Keratinocyte (primary cell): ENCODE measurements at regions not wholly inside any gene's neighbourhood (a gene's known extent, or its start where the extent isn't known, plus 50 kb on each side); places are given as distances from the start of the nearest gene placed in this dataset.

ENCODE experiments used
- DNase-seq: peaks from one replicate; pipeline ENCODE4 v3.0.0-alpha.2; 2011; ENCODE audit warnings: low read depth, missing footprints, low spot score
- FAIRE-seq: peaks from 2 replicates; lab custom pipeline; 2011; peaks lifted over from hg19 to GRCh38; lab: Jason Lieb, UNC
- H2AFZ ChIP-seq: 2 replicates; pipeline ENCODE4 v1.6.0; 2012; ENCODE audit warnings: low read length, control low read depth, inconsistent platforms; ENCODE audit not compliant: control insufficient read depth
- H3K27ac ChIP-seq: 2 replicates; pipeline ENCODE4 v1.5.1; 2011; ENCODE audit warnings: low read length; ENCODE audit not compliant: control insufficient read depth, insufficient read depth
- H3K27me3 ChIP-seq: 3 replicates; pipeline ENCODE4 v1.6.0; 2011; ENCODE audit warnings: low read length; ENCODE audit not compliant: control insufficient read depth, insufficient read depth; ENCODE audit errors: extremely low read depth
- H3K36me3 ChIP-seq, 2 experiments: 2 replicates in 1 of 2; 3 replicates in 1 of 2; pipeline ENCODE4 v1.5.1; 2011; ENCODE audit warnings: low read length in 2 of 2, mild to moderate bottlenecking in 1 of 2; ENCODE audit not compliant: control insufficient read depth in 2 of 2, insufficient read depth in 2 of 2; ENCODE audit errors: extremely low read depth in 1 of 2
- H3K4me1 ChIP-seq: 3 replicates; pipeline ENCODE4 v1.5.1; 2011; ENCODE audit warnings: low read length; ENCODE audit not compliant: control insufficient read depth, insufficient read depth; ENCODE audit errors: extremely low read depth
- H3K4me2 ChIP-seq: 3 replicates; pipeline ENCODE4 v1.6.0; 2011; ENCODE audit warnings: low read depth, low read length; ENCODE audit not compliant: control insufficient read depth, insufficient read depth; ENCODE audit errors: extremely low read depth
- H3K4me3 ChIP-seq, 3 experiments: fragments of 200-600 bp in 1 of 3; sonication (generic) in 1 of 3; 2 replicates in 2 of 3; 3 replicates in 1 of 3; pipeline ENCODE4 v1.5.1; 2011 to 2016; ENCODE audit warnings: low read length in 3 of 3, mild to moderate bottlenecking in 3 of 3, control low read depth in 2 of 3, inconsistent platforms in 1 of 3, low read depth in 1 of 3, mixed read lengths in 1 of 3, mixed run types in 1 of 3, moderate library complexity in 1 of 3; ENCODE audit not compliant: control insufficient read depth in 2 of 3, insufficient read depth in 2 of 3; ENCODE audit errors: extremely low read depth in 1 of 3
- H3K79me2 ChIP-seq: 2 replicates; pipeline ENCODE4 v1.6.0; 2012; ENCODE audit warnings: low read length; ENCODE audit not compliant: control insufficient read depth, insufficient read depth
- H3K9ac ChIP-seq: 3 replicates; pipeline ENCODE4 v1.6.0; 2011; ENCODE audit warnings: low read length; ENCODE audit not compliant: control insufficient read depth, insufficient read depth; ENCODE audit errors: extremely low read depth
- H3K9me1 ChIP-seq: 3 replicates; pipeline ENCODE4 v1.6.0; 2011; ENCODE audit warnings: low read length; ENCODE audit not compliant: control insufficient read depth, insufficient read depth; ENCODE audit errors: extremely low read depth
- H3K9me3 ChIP-seq: 2 replicates; pipeline ENCODE4 v1.5.1; 2012; ENCODE audit warnings: low read depth, low read length; ENCODE audit not compliant: control insufficient read depth
- H4K20me1 ChIP-seq: 3 replicates; pipeline ENCODE4 v1.6.0; 2011; ENCODE audit warnings: low read length; ENCODE audit not compliant: control insufficient read depth, insufficient read depth; ENCODE audit errors: extremely low read depth
- EZH2 ChIP-seq: IDR thresholded peaks from one replicate; pipeline ENCODE4 v1.6.1; 2012; ENCODE audit warnings: inconsistent platforms, mild to moderate bottlenecking, low read length, moderate library complexity
- dilution Hi-C: fragments of 300-500 bp; cut with MboI; formaldehyde crosslinking; loops from one replicate; pipeline ENCODE4 v1.7.0; 2020; ENCODE audit warnings: low sequenced_read_pairs; ENCODE audit not compliant: extremely low pct_ligation_motif_present
- TF ChIP-seq, protein P1 (sequence below), 3 experiments: IDR thresholded peaks in 1 of 3; conservative IDR thresholded peaks in 1 of 3; optimal IDR thresholded peaks in 1 of 3; 2 replicates in 2 of 3; 3 replicates in 1 of 3; pipeline versions ENCODE3 to v1.5.1; 2011; ENCODE audit warnings: low read length in 3 of 3, mild to moderate bottlenecking in 3 of 3, moderate library complexity in 2 of 3, control low read depth in 1 of 3, inconsistent platforms in 1 of 3; ENCODE audit not compliant: insufficient read depth in 2 of 3; ENCODE audit errors: extremely low read depth in 1 of 3

DNA sequence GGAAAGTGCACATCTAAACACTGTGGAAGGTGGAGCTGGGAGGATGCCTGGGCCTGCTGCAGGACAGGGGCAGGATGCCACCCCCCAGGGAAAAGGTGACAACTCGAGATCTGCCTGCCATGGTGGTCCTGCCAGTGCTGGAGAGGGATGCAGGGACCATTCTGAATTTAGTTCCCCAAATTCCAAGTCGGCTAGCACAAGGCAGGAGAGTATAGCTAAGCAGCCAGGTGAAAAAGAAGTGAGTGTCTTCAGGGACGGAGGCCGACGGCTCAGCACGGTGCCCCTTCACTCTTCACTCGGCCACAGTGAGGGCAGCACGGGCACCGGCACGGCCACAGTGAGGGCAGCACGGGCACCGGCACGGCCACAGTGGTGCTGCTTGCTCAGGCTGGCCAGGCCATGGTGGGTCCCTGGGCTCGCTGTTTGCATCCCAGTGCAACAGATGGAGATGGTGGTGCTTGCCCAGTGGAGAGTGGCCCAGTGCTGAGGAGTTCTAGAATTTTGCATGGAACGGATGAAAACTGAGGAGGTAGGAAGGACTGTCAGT, 161.3 kb upstream of the SHH start:
- TF ChIP-seq, protein P1, sequence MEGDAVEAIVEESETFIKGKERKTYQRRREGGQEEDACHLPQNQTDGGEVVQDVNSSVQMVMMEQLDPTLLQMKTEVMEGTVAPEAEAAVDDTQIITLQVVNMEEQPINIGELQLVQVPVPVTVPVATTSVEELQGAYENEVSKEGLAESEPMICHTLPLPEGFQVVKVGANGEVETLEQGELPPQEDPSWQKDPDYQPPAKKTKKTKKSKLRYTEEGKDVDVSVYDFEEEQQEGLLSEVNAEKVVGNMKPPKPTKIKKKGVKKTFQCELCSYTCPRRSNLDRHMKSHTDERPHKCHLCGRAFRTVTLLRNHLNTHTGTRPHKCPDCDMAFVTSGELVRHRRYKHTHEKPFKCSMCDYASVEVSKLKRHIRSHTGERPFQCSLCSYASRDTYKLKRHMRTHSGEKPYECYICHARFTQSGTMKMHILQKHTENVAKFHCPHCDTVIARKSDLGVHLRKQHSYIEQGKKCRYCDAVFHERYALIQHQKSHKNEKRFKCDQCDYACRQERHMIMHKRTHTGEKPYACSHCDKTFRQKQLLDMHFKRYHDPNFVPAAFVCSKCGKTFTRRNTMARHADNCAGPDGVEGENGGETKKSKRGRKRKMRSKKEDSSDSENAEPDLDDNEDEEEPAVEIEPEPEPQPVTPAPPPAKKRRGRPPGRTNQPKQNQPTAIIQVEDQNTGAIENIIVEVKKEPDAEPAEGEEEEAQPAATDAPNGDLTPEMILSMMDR (optimal IDR thresholded peaks at IDR 0.05 in 1 of 3, IDR thresholded peaks at IDR 0.05 in 1 of 3, conservative IDR thresholded peaks at IDR 0.05 in 1 of 3; ENCODE audit: extremely low read depth in 1 of 3, insufficient read depth in 2 of 3, low read length in 3 of 3) = no peak
- TF ChIP-seq EZH2 = no peak
- H3K4me3 ChIP-seq = no peak overlapping the region
- FAIRE-seq (no peak), DNase-seq (no peak)
- H3K79me2 ChIP-seq = no peaks in the 10 kb centered on the region
- H4K20me1 ChIP-seq = no peaks in the 10 kb centered on the region
- H3K9ac ChIP-seq = no peak overlapping the region
- no peaks in the 10 kb centered on the region for H3K36me3 ChIP-seq
- H3K4me2 ChIP-seq = no peak overlapping the region
- dilution Hi-C loops = no loop called here
- H3K27me3 ChIP-seq = no peaks in the 10 kb centered on the region
- H3K27ac ChIP-seq = no peak overlapping the region
- no peaks in the 10 kb centered on the region for H3K9me1 ChIP-seq
- no peaks in the 10 kb centered on the region for H3K9me3 ChIP-seq
- H3K4me1 ChIP-seq = no peaks in the 10 kb centered on the region
- H2AFZ ChIP-seq = no peak overlapping the region

DNA sequence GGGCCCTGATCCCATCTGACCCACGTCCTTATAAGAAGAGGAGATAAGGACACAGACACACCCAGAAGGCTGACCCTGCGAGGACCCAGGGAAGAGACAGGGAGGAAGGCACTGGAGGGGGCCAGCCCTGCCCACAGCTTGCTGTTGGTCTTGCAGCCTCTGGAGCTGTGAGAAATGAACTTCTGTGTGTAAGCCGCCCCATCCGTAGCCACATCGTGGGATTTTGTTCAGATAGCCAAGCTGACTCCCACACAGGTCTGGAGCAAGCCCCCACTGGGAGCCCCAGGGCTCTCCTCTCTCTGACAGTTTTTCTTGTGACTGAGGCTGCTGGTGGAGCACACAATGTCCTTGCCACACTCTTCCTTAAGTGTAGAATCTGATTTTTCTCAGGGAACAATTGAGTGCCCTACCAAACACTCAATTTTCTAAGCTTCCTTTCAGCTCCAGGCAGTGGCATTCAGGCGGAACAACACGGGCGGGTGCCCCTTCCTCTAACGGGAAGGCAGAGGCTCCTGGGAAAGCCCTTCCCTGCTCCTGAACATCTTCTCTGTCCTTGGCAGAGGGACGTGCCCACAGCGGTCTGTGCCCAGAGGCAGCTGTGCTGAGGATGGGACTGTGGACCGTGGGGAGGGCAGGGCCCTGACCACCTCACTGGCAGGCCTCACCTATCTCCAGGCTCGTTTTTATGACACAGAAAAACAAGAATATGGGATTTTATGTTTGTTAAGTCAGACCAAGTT, 160.6 kb upstream of the SHH start:
- no peak overlapping the region for H3K4me3 ChIP-seq
- H3K27me3 ChIP-seq = no peaks in the 10 kb centered on the region
- no peak for TF ChIP-seq EZH2
- no peaks in the 10 kb centered on the region for H3K9me3 ChIP-seq
- H3K4me1 ChIP-seq = no peaks in the 10 kb centered on the region
- H3K36me3 ChIP-seq = no peaks in the 10 kb centered on the region
- DNase-seq = no peak
- H3K79me2 ChIP-seq = no peaks in the 10 kb centered on the region
- H3K9ac ChIP-seq = no peak overlapping the region
- H3K9me1 ChIP-seq = no peaks in the 10 kb centered on the region
- no peaks in the 10 kb centered on the region for H4K20me1 ChIP-seq
- H3K27ac ChIP-seq = no peak overlapping the region
- dilution Hi-C loops = no loop called here
- no peak overlapping the region for H2AFZ ChIP-seq
- no peak overlapping the region for H3K4me2 ChIP-seq
- no peak for FAIRE-seq
